SK-N-SH (cell line): ENCODE measurements at regions not wholly inside any gene's neighbourhood (a gene's known extent, or its start where the extent isn't known, plus 50 kb on each side); places are given as distances from the start of the nearest gene placed in this dataset.

Source experiments
- CTCF ChIA-PET: fragments of 300-600, 350-600 bp; formaldehyde crosslinking; extraction: SDS; loops from one replicate; lab custom pipeline; 2021; lab: Yijun Ruan, JAX
- POLR2A ChIA-PET: fragments of 350-600 bp; sonication (Branson Sonifier 250); formaldehyde crosslinking; extraction: SDS; loops from one replicate; lab custom pipeline; 2020; ENCODE audit warnings: antibody characterized with exemption, inconsistent platforms; lab: Yijun Ruan, JAX
- DNase-seq: peaks from one replicate; pipeline ENCODE4 v3.0.0; 2012
- H2AFZ ChIP-seq: fragments of 200-600 bp; sonication (generic); 2 replicates; pipeline ENCODE4 v1.8.1; 2016; ENCODE audit warnings: antibody characterized with exemption, mild to moderate bottlenecking, low read depth
- H3F3A ChIP-seq: fragments of 200-600 bp; sonication (generic); replicated peaks from 2 replicates; pipeline ENCODE3; 2016; ENCODE audit warnings: antibody characterized with exemption, mild to moderate bottlenecking; ENCODE audit not compliant: insufficient read depth
- H3K27ac ChIP-seq, 2 experiments: fragments of 200-500 bp in 1 of 2; fragments of 200-600 bp in 1 of 2; sonication (Bioruptor generic) in 1 of 2; sonication (generic), shearing (Covaris generic) in 1 of 2; 2 replicates each; pipeline versions ENCODE4 v1.5.1 to v1.6.1; 2014 to 2016; ENCODE audit warnings: low read depth in 2 of 2, inconsistent platforms in 1 of 2, low read length in 1 of 2, mild to moderate bottlenecking in 1 of 2, mixed read lengths in 1 of 2
- H3K27me3 ChIP-seq: fragments of 200-600 bp; sonication (generic), shearing (Covaris generic); 2 replicates; pipeline ENCODE4 v1.6.1; 2016; ENCODE audit warnings: mixed run types; ENCODE audit not compliant: insufficient read depth
- H3K36me3 ChIP-seq, 2 experiments: fragments of 200-500 bp in 1 of 2; fragments of 200-600 bp in 1 of 2; sonication (Bioruptor generic) in 1 of 2; sonication (generic) in 1 of 2; replicated peaks in 1 of 2; 2 replicates each; pipeline versions ENCODE3 to v1.5.1; 2014 to 2016; ENCODE audit warnings: low read length in 1 of 2, mild to moderate bottlenecking in 1 of 2; ENCODE audit not compliant: insufficient read depth in 2 of 2, control insufficient read depth in 1 of 2
- H3K4me1 ChIP-seq, 2 experiments: fragments of 200-500 bp in 1 of 2; fragments of 200-600 bp in 1 of 2; sonication (Bioruptor generic) in 1 of 2; sonication (generic), shearing (Covaris generic) in 1 of 2; 2 replicates each; pipeline versions ENCODE4 v1.5.1 to v1.6.1; 2014 to 2016; ENCODE audit warnings: low read depth in 1 of 2, low read length in 1 of 2, mixed run types in 1 of 2; ENCODE audit not compliant: insufficient read depth in 2 of 2, control insufficient read depth in 1 of 2
- H3K4me2 ChIP-seq: fragments of 200-600 bp; sonication (generic), shearing (Covaris generic); 2 replicates; pipeline ENCODE4 v1.6.1; 2017; ENCODE audit warnings: mixed run types
- H3K4me3 ChIP-seq, 2 experiments: fragments of 200-500 bp in 1 of 2; fragments of 200-600 bp in 1 of 2; sonication (Bioruptor generic) in 1 of 2; sonication (generic), shearing (Covaris generic) in 1 of 2; 2 replicates each; pipeline versions ENCODE4 v1.5.1 to v1.8.1; 2014 to 2016; ENCODE audit warnings: low read depth in 2 of 2, inconsistent platforms in 1 of 2, low read length in 1 of 2, mild to moderate bottlenecking in 1 of 2, mixed read lengths in 1 of 2, moderate library complexity in 1 of 2
- H3K79me2 ChIP-seq: fragments of 200-600 bp; sonication (generic); 2 replicates; pipeline ENCODE4 v1.8.1; 2017; ENCODE audit warnings: mild to moderate bottlenecking; ENCODE audit not compliant: insufficient read depth
- H3K9ac ChIP-seq: fragments of 200-600 bp; sonication (generic); 2 replicates; pipeline ENCODE4 v1.6.1; 2017; ENCODE audit warnings: mixed run types
- H3K9me2 ChIP-seq: fragments of 200-600 bp; sonication (generic); 2 replicates; pipeline ENCODE4 v1.6.1; 2017; ENCODE audit warnings: mixed run types
- H3K9me3 ChIP-seq: fragments of 200-600 bp; sonication (generic); 2 replicates; pipeline ENCODE4 v1.6.1; 2017; ENCODE audit warnings: mixed run types, mild to moderate bottlenecking, moderate library complexity
- H4K20me1 ChIP-seq: fragments of 200-600 bp; sonication (generic); 2 replicates; pipeline ENCODE4 v1.6.1; 2017; ENCODE audit warnings: mild to moderate bottlenecking, mixed run types; ENCODE audit not compliant: insufficient read depth
- CHD2 ChIP-seq: fragments of 150-350 bp; IDR thresholded peaks from 2 replicates; pipeline ENCODE4 v1.6.1; 2018; ENCODE audit warnings: low read length; ENCODE audit not compliant: partially characterized antibody
- ELF1 ChIP-seq: IDR thresholded peaks from 2 replicates; pipeline ENCODE4 v1.4.0; 2012
- EZH2phosphoT487 ChIP-seq: fragments of 200-600 bp; sonication (generic); IDR thresholded peaks from 2 replicates; pipeline ENCODE4 v1.6.1; 2017; ENCODE audit warnings: low read depth, mixed run types, mild to moderate bottlenecking, antibody characterized with exemption, moderate library complexity, borderline replicate concordance
- FOSL2 ChIP-seq: IDR thresholded peaks from 2 replicates; pipeline ENCODE4 v1.4.0; 2012; ENCODE audit warnings: low read depth, mild to moderate bottlenecking, moderate library complexity, borderline replicate concordance
- GABPA ChIP-seq: IDR thresholded peaks from 2 replicates; pipeline ENCODE4 v1.4.0; 2012; ENCODE audit warnings: low read depth, mild to moderate bottlenecking
- IRF3 ChIP-seq: fragments of 150-350 bp; IDR thresholded peaks from 2 replicates; pipeline ENCODE4 v1.6.1; 2016; ENCODE audit warnings: mild to moderate bottlenecking, low read depth, low read length
- NRF1 ChIP-seq: IDR thresholded peaks from 2 replicates; pipeline ENCODE4 v1.6.1; 2012; ENCODE audit warnings: low read depth, mild to moderate bottlenecking, low read length
- PBX3 ChIP-seq: IDR thresholded peaks from 2 replicates; pipeline ENCODE4; 2012
- RCOR1 ChIP-seq: fragments of 150-350 bp; IDR thresholded peaks from 2 replicates; pipeline ENCODE4 v1.6.1; 2017; ENCODE audit warnings: antibody characterized with exemption, low read length
- REST ChIP-seq: IDR thresholded peaks from 2 replicates; pipeline ENCODE4 v1.6.1; 2012; ENCODE audit warnings: mild to moderate bottlenecking, low read depth, low read length, moderate library complexity
- SIN3A ChIP-seq: IDR thresholded peaks from 2 replicates; pipeline ENCODE4 v1.6.1; 2012; ENCODE audit warnings: low read depth, mild to moderate bottlenecking, low read length, moderate library complexity, borderline replicate concordance
- TAF1 ChIP-seq: IDR thresholded peaks from 2 replicates; pipeline ENCODE4 v1.6.1; 2012; ENCODE audit warnings: low read depth, mild to moderate bottlenecking, low read length, moderate library complexity, borderline replicate concordance
- YY1 ChIP-seq: IDR thresholded peaks from 2 replicates; pipeline ENCODE4 v1.4.0; 2012; ENCODE audit warnings: low read depth, mild to moderate bottlenecking
- ZBTB33 ChIP-seq: IDR thresholded peaks from 2 replicates; pipeline ENCODE4 v1.4.0; 2012; ENCODE audit warnings: low read depth, borderline replicate concordance
- WGBS: methylation state at CpG from one replicate; pipeline ENCODE4 v1.1.6; 2017; ENCODE audit warnings: low lambda C conversion rate; 5-methylcytosine and 5-hydroxymethylcytosine counted together

GRCh38 chr1:82565546-82565945 is 764.8 kb downstream of the ADGRL2 start:
- whole genome bisulfite sequencing: 51% methylated on average over 6 of the region's 6 CpGs
- H3K36me3 ChIP-seq: no peaks in the 10 kb centered on the region
- H3K9me2 ChIP-seq: no peaks in the 10 kb centered on the region
- ChIA-PET CTCF (no interaction called here), POLR2A (no interaction called here)
- DNase-seq: no peak
- no peaks in the 10 kb centered on the region for H3K9me3 ChIP-seq
- H4K20me1 ChIP-seq: no peaks in the 10 kb centered on the region
- peak overlapping the region; percentile 53 to 67; a peak in 3 of 4 replicates for H3K27ac ChIP-seq
- TF ChIP-seq REST (no peak), RCOR1 (no peak), EZH2phosphoT487 (no peak), NRF1 (no peak), CHD2 (no peak), IRF3 (no peak), ZBTB33 (no peak), PBX3 (no peak), SIN3A (no peak), FOSL2 (no peak), TAF1 (no peak), ELF1 (no peak), YY1 (no peak), GABPA (no peak)
- H3K4me1 ChIP-seq: peaks cover 6% of the 10 kb centered on the region in 2 experiments; a peak in 3 of 4 replicates
- peak overlapping the region; percentile 31; the same call in 1 of the 2 replicates for H2AFZ ChIP-seq
- no peak overlapping the region for H3K4me3 ChIP-seq
- H3K9ac ChIP-seq: no peak overlapping the region; the same call in 1 of the 2 replicates
- no peaks in the 10 kb centered on the region for H3K79me2 ChIP-seq
- peak overlapping the region; percentile 40; the same call in 1 of the 2 replicates for H3K4me2 ChIP-seq
- no peaks in the 10 kb centered on the region for H3K27me3 ChIP-seq
- peaks cover 6% of the 10 kb centered on the region for H3F3A ChIP-seq
